SK-N-SH treated with all-trans-retinoic acid at 6 μM for 48 hours (cell line): ENCODE measurements at regions not wholly inside any gene's neighbourhood (a gene's known extent, or its start where the extent isn't known, plus 50 kb on each side); places are given as distances from the start of the nearest gene placed in this dataset.

Experiments
- ATAC-seq: fragments of 200-7000 bp; cut with Tn5 transposase; 3 replicates; pipeline ENCODE4 v1.9.1; 2020; ENCODE audit warnings: mild to moderate bottlenecking, moderate library complexity
- ARNTL ChIP-seq: fragments of 450-650 bp; formaldehyde crosslinking; IDR thresholded peaks from 2 replicates; pipeline ENCODE4 v1.5.0; 2020; ENCODE audit warnings: low read depth, mild to moderate bottlenecking, moderate library complexity, borderline replicate concordance
- BACH2 ChIP-seq: fragments of 250-450 bp; sonication (Bioruptor Pico); IDR thresholded peaks from 2 replicates; pipeline ENCODE4 v1.9.0; 2021; ENCODE audit warnings: mild to moderate bottlenecking, borderline replicate concordance
- CSDC2 ChIP-seq: fragments of 250-450 bp; sonication (Bioruptor Pico); IDR thresholded peaks from 2 replicates; pipeline ENCODE4 v1.5.0; 2020; ENCODE audit warnings: mild to moderate bottlenecking, moderate library complexity
- CSRNP3 ChIP-seq: fragments of 250-450 bp; sonication (Bioruptor Pico); IDR thresholded peaks from 2 replicates; pipeline ENCODE4 v1.5.1; 2021; ENCODE audit warnings: mild to moderate bottlenecking, moderate library complexity
- ESRRG ChIP-seq: fragments of 250-450 bp; sonication (Bioruptor Pico); IDR thresholded peaks from 2 replicates; pipeline ENCODE4 v1.6.1; 2021; ENCODE audit warnings: mild to moderate bottlenecking
- GLIS3 ChIP-seq: fragments of 250-450 bp; sonication (Bioruptor Pico); IDR thresholded peaks from 2 replicates; pipeline ENCODE4 v1.5.0; 2020; ENCODE audit warnings: mild to moderate bottlenecking, moderate library complexity
- ISL1 ChIP-seq: fragments of 250-450 bp; sonication (Bioruptor Pico); IDR thresholded peaks from 2 replicates; pipeline ENCODE4 v2.1.2; 2022; ENCODE audit warnings: mild to moderate bottlenecking, moderate library complexity
- OSR1 ChIP-seq: fragments of 250-450 bp; sonication (Bioruptor Pico); IDR thresholded peaks from 2 replicates; pipeline ENCODE4 v1.8.0; 2022; ENCODE audit warnings: moderate library complexity, mild to moderate bottlenecking, inconsistent platforms
- PATZ1 ChIP-seq: fragments of 250-450 bp; sonication (Bioruptor Pico); IDR thresholded peaks from 2 replicates; pipeline ENCODE4 v1.8.0; 2020; ENCODE audit warnings: mild to moderate bottlenecking, moderate library complexity, borderline replicate concordance
- PPARA ChIP-seq: fragments of 250-450 bp; sonication (Bioruptor Pico); IDR thresholded peaks from 2 replicates; pipeline ENCODE4 v1.5.0; 2020; ENCODE audit warnings: mild to moderate bottlenecking, borderline replicate concordance
- RARB ChIP-seq: fragments of 250-450 bp; sonication (Bioruptor Pico); IDR thresholded peaks from 2 replicates; pipeline ENCODE4 v1.8.0; 2021; ENCODE audit warnings: mild to moderate bottlenecking, moderate library complexity
- SNAI2 ChIP-seq: fragments of 250-450 bp; sonication (Bioruptor Pico); IDR thresholded peaks from 2 replicates; pipeline ENCODE4 v1.5.0; 2020; ENCODE audit warnings: mild to moderate bottlenecking, moderate library complexity
- TCF4 ChIP-seq: fragments of 250-450 bp; sonication (Bioruptor Pico); IDR thresholded peaks from 2 replicates; pipeline ENCODE4 v1.8.0; 2021; ENCODE audit warnings: mild to moderate bottlenecking, moderate library complexity, borderline replicate concordance
- TOX ChIP-seq: fragments of 250-450 bp; sonication (Bioruptor Pico); IDR thresholded peaks from 2 replicates; pipeline ENCODE4 v1.8.0; 2021; ENCODE audit warnings: mild to moderate bottlenecking, moderate library complexity, borderline replicate concordance
- TSHZ2 ChIP-seq: fragments of 250-450 bp; sonication (Bioruptor Pico); IDR thresholded peaks from 2 replicates; pipeline ENCODE4 v1.5.0; 2020; ENCODE audit warnings: mild to moderate bottlenecking, moderate library complexity
- ZC3H10 ChIP-seq: fragments of 250-450 bp; sonication (Bioruptor Pico); IDR thresholded peaks from 2 replicates; pipeline ENCODE4 v1.5.1; 2021; ENCODE audit warnings: mild to moderate bottlenecking, moderate library complexity
- ZFP3 ChIP-seq: fragments of 250-450 bp; sonication (Bioruptor Pico); IDR thresholded peaks from 2 replicates; pipeline ENCODE4 v1.5.0; 2020; ENCODE audit warnings: mild to moderate bottlenecking, moderate library complexity
- ZNF70 ChIP-seq: fragments of 450-650 bp; formaldehyde crosslinking; IDR thresholded peaks from 2 replicates; pipeline ENCODE4 v1.5.0; 2020; ENCODE audit warnings: mild to moderate bottlenecking, moderate library complexity
- ZNF8 ChIP-seq: fragments of 450-650 bp; formaldehyde crosslinking; IDR thresholded peaks from 2 replicates; pipeline ENCODE4 v1.5.0; 2020; ENCODE audit warnings: mild to moderate bottlenecking, moderate library complexity
- TF ChIP-seq, protein P1 (sequence below): fragments of 250-450 bp; sonication (Bioruptor Pico); IDR thresholded peaks from 2 replicates; pipeline ENCODE4 v1.8.0; 2021; ENCODE audit warnings: low read depth, mild to moderate bottlenecking, moderate library complexity, borderline replicate concordance
- TF ChIP-seq, protein P2 (sequence below): fragments of 250-450 bp; sonication (Bioruptor Pico); IDR thresholded peaks from 2 replicates; pipeline ENCODE4 v1.5.1; 2020; ENCODE audit warnings: low read depth, mild to moderate bottlenecking, moderate library complexity

DNA sequence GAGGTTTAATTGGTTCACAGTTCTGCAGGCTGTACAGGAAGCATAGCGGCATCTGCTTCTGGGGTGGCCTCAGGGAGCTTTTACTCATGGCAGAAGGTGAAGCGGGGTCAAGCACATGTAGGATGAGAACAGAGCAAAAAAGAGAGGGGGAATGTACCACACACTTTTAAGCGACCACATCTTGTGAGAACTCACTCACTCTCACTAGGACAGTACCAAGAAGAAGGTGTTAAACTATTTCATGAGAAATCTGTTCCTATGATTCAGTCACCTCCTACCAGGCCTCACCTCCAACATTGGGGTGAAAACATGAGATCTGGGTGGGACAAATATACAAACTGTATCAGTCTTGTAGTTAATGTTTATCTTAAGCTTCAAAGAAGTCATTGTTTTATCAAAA lies 174.7 kb downstream of the GNAI1 start:
- TF ChIP-seq ZC3H10 (CRISPR knock-in tag), result no peak
- TF ChIP-seq TCF4 (CRISPR knock-in tag), result no peak
- TF ChIP-seq RARB (CRISPR knock-in tag), result no peak
- no peak for TF ChIP-seq ISL1 (CRISPR knock-in tag)
- TF ChIP-seq, protein P1, sequence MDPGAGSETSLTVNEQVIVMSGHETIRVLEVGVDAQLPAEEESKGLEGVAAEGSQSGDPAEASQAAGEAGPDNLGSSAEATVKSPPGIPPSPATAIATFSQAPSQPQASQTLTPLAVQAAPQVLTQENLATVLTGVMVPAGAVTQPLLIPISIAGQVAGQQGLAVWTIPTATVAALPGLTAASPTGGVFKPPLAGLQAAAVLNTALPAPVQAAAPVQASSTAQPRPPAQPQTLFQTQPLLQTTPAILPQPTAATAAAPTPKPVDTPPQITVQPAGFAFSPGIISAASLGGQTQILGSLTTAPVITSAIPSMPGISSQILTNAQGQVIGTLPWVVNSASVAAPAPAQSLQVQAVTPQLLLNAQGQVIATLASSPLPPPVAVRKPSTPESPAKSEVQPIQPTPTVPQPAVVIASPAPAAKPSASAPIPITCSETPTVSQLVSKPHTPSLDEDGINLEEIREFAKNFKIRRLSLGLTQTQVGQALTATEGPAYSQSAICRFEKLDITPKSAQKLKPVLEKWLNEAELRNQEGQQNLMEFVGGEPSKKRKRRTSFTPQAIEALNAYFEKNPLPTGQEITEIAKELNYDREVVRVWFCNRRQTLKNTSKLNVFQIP (CRISPR knock-in tag), result no peak
- no peak for TF ChIP-seq PATZ1 (CRISPR knock-in tag)
- no peak for TF ChIP-seq ZFP3

GRCh38 chr7:80307227-80307856 lies 172.7 kb downstream of the GNAI1 start:
- ATAC-seq, result peak; percentile 83
- no peak for TF ChIP-seq GLIS3 (CRISPR knock-in tag)

More for the DNA sequence above, 174.7 kb downstream of the GNAI1 start:
- ATAC-seq, result no peak

DNA sequence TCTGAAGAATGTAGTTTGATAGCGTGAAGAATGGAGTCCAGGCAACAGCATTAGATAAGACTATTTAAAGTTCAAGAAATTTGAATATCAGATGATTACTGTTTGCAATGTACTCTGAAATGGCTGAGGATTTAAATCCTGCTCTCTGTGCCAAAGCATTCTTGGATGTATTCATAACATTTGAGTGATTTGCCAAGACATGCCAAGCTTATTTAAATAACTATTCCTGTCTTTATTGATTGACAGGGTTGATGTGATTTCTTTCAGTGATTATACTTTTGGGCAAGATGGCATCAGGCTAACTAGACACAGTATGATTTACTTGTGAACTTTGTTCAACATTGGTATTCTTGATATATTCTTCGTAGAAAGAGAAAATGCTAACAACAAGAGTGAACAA lies 168.7 kb downstream of the GNAI1 start:
- ATAC-seq, result no peak
- no peak for TF ChIP-seq SNAI2 (CRISPR knock-in tag)
- TF ChIP-seq PPARA (CRISPR knock-in tag), result no peak
- no peak for TF ChIP-seq RARB (CRISPR knock-in tag)
- TF ChIP-seq ISL1 (CRISPR knock-in tag), result no peak
- no peak for TF ChIP-seq GLIS3 (CRISPR knock-in tag)
- TF ChIP-seq ZNF8 (CRISPR knock-in tag), result no peak
- TF ChIP-seq BACH2, result no peak
- TF ChIP-seq TCF4 (CRISPR knock-in tag), result no peak
- no peak for TF ChIP-seq ARNTL (CRISPR knock-in tag)
- no peak for TF ChIP-seq ESRRG (CRISPR knock-in tag)

DNA sequence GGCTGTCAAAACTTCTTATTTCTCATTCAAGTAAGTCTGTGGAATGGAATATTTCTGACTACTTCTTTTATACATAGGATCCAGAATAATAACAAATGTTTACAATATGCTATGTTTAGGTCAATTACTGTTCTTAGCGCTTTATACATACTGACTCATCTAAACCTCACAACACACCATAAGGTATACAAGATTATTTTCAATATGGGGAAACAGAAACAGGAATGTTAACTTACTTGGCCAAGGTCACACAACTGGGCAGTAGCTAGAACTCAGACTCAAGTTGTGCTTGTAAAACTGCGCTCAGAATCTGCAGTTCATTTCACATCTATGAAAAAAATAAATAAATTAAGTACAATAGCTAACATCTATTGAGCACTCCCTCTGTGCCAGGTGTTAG lies 168.0 kb downstream of the GNAI1 start:
- TF ChIP-seq PPARA (CRISPR knock-in tag), result no peak
- TF ChIP-seq, protein P2, sequence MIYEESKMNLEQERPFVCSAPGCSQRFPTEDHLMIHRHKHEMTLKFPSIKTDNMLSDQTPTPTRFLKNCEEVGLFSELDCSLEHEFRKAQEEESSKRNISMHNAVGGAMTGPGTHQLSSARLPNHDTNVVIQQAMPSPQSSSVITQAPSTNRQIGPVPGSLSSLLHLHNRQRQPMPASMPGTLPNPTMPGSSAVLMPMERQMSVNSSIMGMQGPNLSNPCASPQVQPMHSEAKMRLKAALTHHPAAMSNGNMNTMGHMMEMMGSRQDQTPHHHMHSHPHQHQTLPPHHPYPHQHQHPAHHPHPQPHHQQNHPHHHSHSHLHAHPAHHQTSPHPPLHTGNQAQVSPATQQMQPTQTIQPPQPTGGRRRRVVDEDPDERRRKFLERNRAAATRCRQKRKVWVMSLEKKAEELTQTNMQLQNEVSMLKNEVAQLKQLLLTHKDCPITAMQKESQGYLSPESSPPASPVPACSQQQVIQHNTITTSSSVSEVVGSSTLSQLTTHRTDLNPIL, result no peak
- no peak for TF ChIP-seq ZC3H10 (CRISPR knock-in tag)
- TF ChIP-seq TOX (CRISPR knock-in tag), result no peak
- no peak for TF ChIP-seq ZNF8 (CRISPR knock-in tag)
- no peak for TF ChIP-seq ZNF70 (CRISPR knock-in tag)
- TF ChIP-seq RARB (CRISPR knock-in tag), result no peak
- TF ChIP-seq TCF4 (CRISPR knock-in tag), result no peak
- no peak for TF ChIP-seq CSDC2 (CRISPR knock-in tag)
- TF ChIP-seq, protein P1 (CRISPR knock-in tag), result no peak
- TF ChIP-seq ZFP3, result no peak
- no peak for TF ChIP-seq TSHZ2
- no peak for TF ChIP-seq ESRRG (CRISPR knock-in tag)
- no peak for TF ChIP-seq ISL1 (CRISPR knock-in tag)
- no peak for TF ChIP-seq CSRNP3 (CRISPR knock-in tag)
- no peak for TF ChIP-seq OSR1
- TF ChIP-seq PATZ1 (CRISPR knock-in tag), result no peak
- no peak for TF ChIP-seq ARNTL (CRISPR knock-in tag)
- no peak for TF ChIP-seq GLIS3 (CRISPR knock-in tag)
- no peak for ATAC-seq
